ENCODE measurements at regions not wholly inside any gene's neighbourhood (a gene's known extent, or its start where the extent isn't known, plus 50 kb on each side); places are given as distances from the start of the nearest gene placed in this dataset.

DNA sequence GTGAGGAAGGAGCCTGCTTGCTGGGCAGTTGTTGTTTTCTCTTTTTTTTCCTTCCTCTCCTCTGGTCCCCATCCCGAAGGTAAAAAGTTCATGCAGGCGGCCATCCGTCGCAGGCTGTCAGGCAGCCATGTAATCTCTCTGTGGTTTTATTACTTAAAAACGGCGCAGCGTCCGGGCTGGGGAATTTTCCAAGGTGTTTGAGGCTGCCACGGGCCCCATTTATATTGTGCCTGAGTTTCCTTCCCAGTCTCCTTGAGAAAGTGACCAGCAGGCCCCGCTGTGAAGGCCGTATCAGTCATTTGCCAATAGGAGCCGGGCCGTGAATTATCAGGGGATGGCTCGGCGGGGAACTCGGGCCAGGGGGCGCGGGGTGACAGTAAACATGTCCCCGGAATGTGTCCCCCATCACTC lies 289.7 kb downstream of the PBX3 start:
- TF ChIP-seq POLR2A (IDR thresholded peaks at IDR 0.05) (no peak), POLR2AphosphoS5 (IDR thresholded peaks at IDR 0.05) (no peak)
- TF ChIP-seq, protein P1, sequence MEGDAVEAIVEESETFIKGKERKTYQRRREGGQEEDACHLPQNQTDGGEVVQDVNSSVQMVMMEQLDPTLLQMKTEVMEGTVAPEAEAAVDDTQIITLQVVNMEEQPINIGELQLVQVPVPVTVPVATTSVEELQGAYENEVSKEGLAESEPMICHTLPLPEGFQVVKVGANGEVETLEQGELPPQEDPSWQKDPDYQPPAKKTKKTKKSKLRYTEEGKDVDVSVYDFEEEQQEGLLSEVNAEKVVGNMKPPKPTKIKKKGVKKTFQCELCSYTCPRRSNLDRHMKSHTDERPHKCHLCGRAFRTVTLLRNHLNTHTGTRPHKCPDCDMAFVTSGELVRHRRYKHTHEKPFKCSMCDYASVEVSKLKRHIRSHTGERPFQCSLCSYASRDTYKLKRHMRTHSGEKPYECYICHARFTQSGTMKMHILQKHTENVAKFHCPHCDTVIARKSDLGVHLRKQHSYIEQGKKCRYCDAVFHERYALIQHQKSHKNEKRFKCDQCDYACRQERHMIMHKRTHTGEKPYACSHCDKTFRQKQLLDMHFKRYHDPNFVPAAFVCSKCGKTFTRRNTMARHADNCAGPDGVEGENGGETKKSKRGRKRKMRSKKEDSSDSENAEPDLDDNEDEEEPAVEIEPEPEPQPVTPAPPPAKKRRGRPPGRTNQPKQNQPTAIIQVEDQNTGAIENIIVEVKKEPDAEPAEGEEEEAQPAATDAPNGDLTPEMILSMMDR (IDR thresholded peaks at IDR 0.05), result no peak
